ENCODE measurements at regions not wholly inside any gene's neighbourhood (a gene's known extent, or its start where the extent isn't known, plus 50 kb on each side); places are given as distances from the start of the nearest gene placed in this dataset.

DNA sequence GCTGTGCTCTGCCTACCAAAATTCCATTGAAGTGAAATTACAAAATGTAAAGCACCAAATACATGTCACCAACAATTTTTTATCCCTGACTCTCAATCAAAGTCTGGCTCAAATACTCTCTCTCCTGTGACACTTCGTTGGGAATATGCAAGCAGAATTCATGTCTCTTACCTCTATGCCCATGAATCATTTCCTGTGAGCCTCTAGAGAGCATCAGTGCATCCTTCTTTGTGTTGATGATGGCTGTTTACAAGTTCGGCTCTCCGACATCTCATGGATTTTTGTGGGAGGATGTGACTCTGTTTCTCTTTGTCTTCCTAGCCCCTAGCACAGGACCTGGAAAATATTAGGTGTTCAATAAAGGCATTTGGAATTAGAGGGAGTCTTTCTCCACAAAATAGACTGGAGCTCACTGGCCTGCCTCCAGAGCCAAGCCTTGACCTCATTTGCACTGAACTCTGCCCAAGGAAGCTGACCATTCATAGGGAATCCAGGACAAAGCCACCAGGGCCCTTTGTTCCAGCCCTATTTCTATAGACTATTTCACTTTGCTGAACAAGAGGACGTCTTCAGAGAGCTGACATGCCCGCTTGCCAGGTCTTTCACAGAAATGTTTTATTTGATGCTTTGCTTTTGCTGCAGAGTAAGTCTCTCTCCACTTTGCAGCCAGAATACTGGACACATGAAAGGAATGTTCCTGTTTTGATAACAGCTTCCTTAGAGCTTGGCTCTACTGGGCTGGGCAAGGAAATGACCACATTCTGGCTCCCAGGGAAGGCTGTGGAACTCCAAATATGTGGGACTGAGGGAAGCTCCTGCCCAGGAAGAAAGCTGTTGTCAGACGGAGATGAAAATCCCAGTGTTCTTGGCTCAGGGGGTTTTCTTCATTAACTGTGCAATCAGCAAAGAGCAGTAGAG lies 194.5 kb upstream of the CDYL start:
- TF ChIP-seq, protein P1, sequence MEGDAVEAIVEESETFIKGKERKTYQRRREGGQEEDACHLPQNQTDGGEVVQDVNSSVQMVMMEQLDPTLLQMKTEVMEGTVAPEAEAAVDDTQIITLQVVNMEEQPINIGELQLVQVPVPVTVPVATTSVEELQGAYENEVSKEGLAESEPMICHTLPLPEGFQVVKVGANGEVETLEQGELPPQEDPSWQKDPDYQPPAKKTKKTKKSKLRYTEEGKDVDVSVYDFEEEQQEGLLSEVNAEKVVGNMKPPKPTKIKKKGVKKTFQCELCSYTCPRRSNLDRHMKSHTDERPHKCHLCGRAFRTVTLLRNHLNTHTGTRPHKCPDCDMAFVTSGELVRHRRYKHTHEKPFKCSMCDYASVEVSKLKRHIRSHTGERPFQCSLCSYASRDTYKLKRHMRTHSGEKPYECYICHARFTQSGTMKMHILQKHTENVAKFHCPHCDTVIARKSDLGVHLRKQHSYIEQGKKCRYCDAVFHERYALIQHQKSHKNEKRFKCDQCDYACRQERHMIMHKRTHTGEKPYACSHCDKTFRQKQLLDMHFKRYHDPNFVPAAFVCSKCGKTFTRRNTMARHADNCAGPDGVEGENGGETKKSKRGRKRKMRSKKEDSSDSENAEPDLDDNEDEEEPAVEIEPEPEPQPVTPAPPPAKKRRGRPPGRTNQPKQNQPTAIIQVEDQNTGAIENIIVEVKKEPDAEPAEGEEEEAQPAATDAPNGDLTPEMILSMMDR (conservative IDR thresholded peaks at IDR 0.05; ENCODE audit: low read depth, low read length) = no peak
- TF ChIP-seq EZH2 (IDR thresholded peaks at IDR 0.05; ENCODE audit: low read length, unreplicated experiment) (no peak), EZH2phosphoT487 (IDR thresholded peaks at IDR 0.05; ENCODE audit: borderline replicate concordance, low read length) (no peak)
